Transverse colon (tissue), 3 donors: ENCODE measurements at regions not wholly inside any gene's neighbourhood (a gene's known extent, or its start where the extent isn't known, plus 50 kb on each side); places are given as distances from the start of the nearest gene placed in this dataset.

Experiments used
- CTCF ChIP-seq, 5 experiments: fragments of 200-600 bp in 3 of 5; fragments of 450-650 bp in 2 of 5; sonication (generic) in 3 of 5; IDR thresholded peaks; 1 replicate in 2 of 5; 2 replicates in 3 of 5; pipeline ENCODE4 v1.5.1; 2016 to 2017; ENCODE audit warnings: antibody characterized with exemption in 5 of 5, inconsistent platforms in 3 of 5, mild to moderate bottlenecking in 2 of 5, moderate library complexity in 1 of 5
- POLR2A ChIP-seq: fragments of 450-650 bp; IDR thresholded peaks from one replicate; pipeline ENCODE4 v1.6.1; 2016; ENCODE audit warnings: antibody characterized with exemption, mild to moderate bottlenecking, moderate library complexity

GRCh38 chr9:31585158-31585557 is 799.3 kb upstream of the ACO1 start:
- no peak for TF ChIP-seq CTCF (IDR thresholded peaks at IDR 0.05)
- no peak for TF ChIP-seq POLR2A
